Germinal center (tissue), 1 donor: ENCODE measurements at regions not wholly inside any gene's neighbourhood (a gene's known extent, or its start where the extent isn't known, plus 50 kb on each side); places are given as distances from the start of the nearest gene placed in this dataset.

Source experiments
- DNase-seq: peaks from one replicate; pipeline ENCODE4 v3.0.0; 2012; ENCODE audit warnings: mixed read lengths, low spot score

- no peak for DNase-seq
These were observed 431.6 kb downstream of the RFC3 start for GRCh38 chr13:34249546-34250039.

GRCh38 chr13:34250151-34250670 is 432.3 kb downstream of the RFC3 start:
- DNase-seq, result no peak

GRCh38 chr13:34254366-34254765 is 436.4 kb downstream of the RFC3 start:
- no peak for DNase-seq

- DNase-seq, result no peak
These were observed 437.8 kb downstream of the RFC3 start for GRCh38 chr13:34255711-34256110.

GRCh38 chr13:34256236-34256635 is 438.3 kb downstream of the RFC3 start:
- DNase-seq, result no peak

GRCh38 chr13:34257966-34258365 is 440.0 kb downstream of the RFC3 start:
- no peak for DNase-seq

- no peak for DNase-seq
These were observed 440.9 kb downstream of the RFC3 start for GRCh38 chr13:34258646-34259386.

GRCh38 chr13:34263681-34264080 is 445.7 kb downstream of the RFC3 start:
- no peak for DNase-seq

- no peak for DNase-seq
These were observed 447.2 kb downstream of the RFC3 start for GRCh38 chr13:34265046-34265679.

- no peak for DNase-seq
These were observed 458.8 kb downstream of the RFC3 start for GRCh38 chr13:34276764-34277163.

- DNase-seq, result no peak
These were observed 460.0 kb downstream of the RFC3 start for GRCh38 chr13:34277936-34278335.

GRCh38 chr13:34278780-34279179 is 460.8 kb downstream of the RFC3 start:
- no peak for DNase-seq

- DNase-seq, result no peak
These were observed 472.7 kb downstream of the RFC3 start for GRCh38 chr13:34290661-34291060.

- no peak for DNase-seq
These were observed 476.7 kb downstream of the RFC3 start for GRCh38 chr13:34294483-34295129.

GRCh38 chr13:34300559-34300958 is 482.6 kb downstream of the RFC3 start:
- DNase-seq, result no peak

- no peak for DNase-seq
These were observed 484.6 kb downstream of the RFC3 start for GRCh38 chr13:34302596-34302995.

- DNase-seq, result no peak
These were observed 485.4 kb downstream of the RFC3 start for GRCh38 chr13:34303346-34303745.

GRCh38 chr13:34307607-34308006 is 489.7 kb downstream of the RFC3 start:
- no peak for DNase-seq

- no peak for DNase-seq
These were observed 490.8 kb downstream of the RFC3 start for GRCh38 chr13:34308725-34309124.

GRCh38 chr13:34310539-34310938 is 492.6 kb downstream of the RFC3 start:
- DNase-seq, result no peak

GRCh38 chr13:34311251-34311650 is 493.3 kb downstream of the RFC3 start:
- no peak for DNase-seq

GRCh38 chr13:34312578-34312977 is 494.6 kb downstream of the RFC3 start:
- no peak for DNase-seq

GRCh38 chr13:34320084-34320483 is 502.1 kb downstream of the RFC3 start:
- DNase-seq, result no peak
